CD1c-positive myeloid dendritic cell (primary cell): ENCODE measurements at regions not wholly inside any gene's neighbourhood (a gene's known extent, or its start where the extent isn't known, plus 50 kb on each side); places are given as distances from the start of the nearest gene placed in this dataset.
"Not testable (repeated sequence)": the region's sequence is repeated elsewhere in the genome, so short reads cannot be mapped to it uniquely, and the experiment has no call there.

Source experiments
- DNase-seq: peaks from one replicate; pipeline ENCODE4 v3.0.0-alpha.2; 2016; ENCODE audit errors: extremely low spot score

DNA sequence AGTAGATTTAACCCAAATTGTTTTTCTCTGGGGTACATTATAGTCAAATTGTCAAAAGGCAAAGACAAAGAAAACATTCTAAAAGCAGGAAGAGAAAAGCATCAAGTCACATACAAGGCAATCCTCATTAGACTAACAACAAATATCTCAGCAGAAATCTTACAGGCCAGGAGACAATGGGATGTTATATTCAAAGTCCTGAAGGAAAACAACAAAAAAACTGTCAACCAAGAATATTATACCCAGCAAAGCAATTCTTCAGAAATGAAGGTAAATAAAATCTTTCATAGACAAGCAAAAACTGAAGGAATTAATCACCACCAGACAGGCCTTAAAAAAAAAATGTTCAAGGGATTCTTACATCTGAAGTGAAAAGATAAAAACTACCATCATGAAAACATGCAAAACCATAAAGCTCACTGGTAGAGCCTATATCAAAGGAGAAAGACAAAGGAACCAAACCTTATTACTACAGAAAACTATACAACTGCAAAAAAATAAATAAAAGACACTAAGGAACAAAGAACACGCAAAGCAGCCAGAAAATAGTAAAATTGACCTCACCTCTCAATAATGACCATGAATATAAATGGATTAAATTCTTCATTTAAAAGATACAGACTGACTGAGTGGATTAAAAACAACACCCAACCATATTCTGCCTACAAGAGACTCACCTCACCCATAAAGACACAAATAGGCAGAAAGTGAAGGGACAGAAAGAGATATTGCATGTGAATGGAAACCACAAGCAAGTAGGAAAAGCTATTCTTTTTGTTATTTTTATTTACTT lies 113.8 kb upstream of the ZC3H11B start:
- DNase-seq: no peak

DNA sequence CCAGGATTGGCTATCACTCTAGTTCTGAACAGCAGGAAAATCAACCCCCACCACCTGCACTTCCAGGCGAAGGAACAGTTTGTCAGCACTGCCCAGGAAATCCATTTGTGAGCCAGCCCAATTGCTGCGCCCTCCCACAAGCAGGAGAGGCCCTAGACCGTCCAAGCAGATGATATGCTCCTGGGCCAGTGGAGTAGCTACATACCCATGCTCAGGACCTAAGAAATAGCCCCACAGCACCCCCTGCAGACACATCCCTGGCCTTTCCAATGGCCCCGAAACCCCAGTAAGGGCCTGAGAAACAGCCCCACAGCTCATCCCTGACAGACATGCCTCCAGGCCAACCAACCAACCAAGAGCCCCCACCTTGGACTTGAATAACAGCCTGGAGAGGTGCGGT lies 111.5 kb upstream of the ZC3H11B start:
- DNase-seq: no peak

DNA sequence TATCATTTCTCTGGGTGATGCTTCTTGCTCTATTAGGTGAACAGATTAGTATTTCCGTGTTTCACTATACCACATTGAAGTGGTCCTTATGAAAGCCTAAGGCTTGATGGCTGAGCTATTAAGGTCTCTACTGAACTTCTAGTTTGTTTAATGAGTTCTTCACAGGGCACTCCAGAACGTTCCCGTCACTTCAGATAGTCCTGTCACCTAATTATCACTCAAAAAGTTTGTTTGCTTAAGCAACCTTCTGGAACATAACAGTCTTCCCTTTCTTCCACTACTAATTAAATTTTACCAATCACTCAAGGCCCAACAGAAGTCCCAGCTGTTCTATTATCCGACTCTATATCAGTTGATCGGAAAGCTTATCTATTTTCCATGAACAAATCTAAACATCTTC lies 104.6 kb upstream of the ZC3H11B start:
- no peak for DNase-seq

DNA sequence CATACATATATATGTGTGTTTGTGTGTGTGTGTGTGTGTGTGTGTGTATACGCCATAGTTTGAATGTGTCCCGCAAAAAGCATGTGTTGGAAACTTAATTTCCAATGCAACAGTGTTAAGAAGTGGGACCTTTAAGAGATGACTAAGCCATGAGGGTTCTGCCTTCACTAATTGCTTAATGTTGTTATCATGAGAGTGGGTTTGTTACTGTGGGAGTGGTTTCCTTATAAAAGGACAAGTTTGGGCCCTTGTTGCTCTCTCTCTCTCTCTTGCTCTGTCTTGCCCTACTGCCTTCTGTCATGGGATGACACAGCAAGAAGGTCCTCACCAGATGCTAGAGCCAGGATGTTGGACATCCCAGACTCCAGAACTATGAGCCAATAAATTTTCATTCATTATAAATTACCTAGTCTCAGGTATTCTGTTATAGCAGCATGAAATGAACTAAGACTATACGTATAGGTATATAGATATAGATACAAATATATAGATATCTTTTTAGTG lies 103.8 kb upstream of the ZC3H11B start:
- DNase-seq: no peak

DNA sequence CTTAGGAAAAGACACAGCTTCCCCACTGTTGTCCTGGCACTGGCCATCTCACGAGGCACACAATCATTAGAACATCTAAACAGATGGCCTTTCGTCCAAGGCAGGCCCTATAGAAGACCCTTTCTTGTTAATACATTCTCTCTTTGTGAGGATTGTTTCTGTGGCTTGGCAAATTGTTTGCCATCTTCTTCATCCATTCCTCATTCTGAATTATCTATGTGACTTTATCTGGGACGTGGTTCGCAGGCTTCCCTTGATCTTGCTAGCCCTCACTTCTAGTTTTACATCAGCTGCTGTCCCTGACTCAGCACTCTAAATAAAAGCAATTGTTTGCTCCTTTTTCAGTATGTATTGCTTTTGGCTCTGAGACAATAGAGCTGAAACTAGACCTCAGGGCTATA lies 101.1 kb upstream of the ZC3H11B start:
- no peak for DNase-seq

DNA sequence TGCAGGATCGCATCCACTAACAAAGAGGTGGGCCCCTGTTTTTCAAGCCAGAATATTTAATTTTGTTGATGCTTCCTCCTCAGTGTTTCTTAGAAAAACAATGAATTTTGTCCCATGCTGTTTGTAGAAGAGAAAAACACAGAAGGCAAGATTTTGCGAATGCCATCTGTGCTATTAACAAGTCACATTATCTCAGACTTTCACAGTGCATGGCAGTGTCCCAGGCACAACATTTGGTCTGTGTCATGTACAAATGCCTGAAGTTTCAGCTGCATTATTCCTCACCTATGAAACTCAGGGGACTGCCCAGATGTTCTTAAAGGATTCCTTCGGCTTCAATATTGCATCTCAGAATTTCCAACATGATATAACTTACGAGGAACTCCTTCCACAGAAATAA lies 99.6 kb upstream of the ZC3H11B start:
- no peak for DNase-seq

DNA sequence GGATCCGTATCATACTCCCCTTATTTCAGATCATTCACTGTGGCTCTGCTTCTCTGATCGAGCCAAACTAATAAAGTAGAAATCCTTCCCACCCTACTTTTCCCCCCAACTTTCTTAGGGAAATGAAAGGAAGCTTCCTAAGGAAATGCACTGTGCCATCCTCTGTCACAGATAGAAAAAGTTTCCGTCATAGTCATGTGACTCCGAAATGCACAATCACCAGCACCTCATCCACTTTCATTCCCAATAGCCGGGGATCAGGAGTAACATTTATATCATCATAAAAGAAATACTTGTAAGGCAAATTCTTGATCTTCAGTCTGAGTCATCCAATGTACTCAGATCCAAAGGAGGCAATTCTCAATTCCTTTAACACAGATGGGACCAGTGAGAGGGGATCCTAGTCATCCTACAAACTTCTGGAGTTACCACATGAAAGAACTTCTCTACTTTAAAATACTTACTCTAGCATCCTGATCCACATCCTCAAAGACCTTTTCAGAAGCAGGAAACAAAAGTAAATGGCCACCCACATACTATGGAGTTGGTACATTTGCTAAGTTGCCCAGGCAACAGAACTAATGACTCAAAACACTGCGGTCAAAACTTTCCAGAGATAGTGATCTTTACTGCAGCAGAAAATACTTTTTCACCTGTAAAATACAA lies 97.8 kb upstream of the ZC3H11B start:
- DNase-seq: no peak

DNA sequence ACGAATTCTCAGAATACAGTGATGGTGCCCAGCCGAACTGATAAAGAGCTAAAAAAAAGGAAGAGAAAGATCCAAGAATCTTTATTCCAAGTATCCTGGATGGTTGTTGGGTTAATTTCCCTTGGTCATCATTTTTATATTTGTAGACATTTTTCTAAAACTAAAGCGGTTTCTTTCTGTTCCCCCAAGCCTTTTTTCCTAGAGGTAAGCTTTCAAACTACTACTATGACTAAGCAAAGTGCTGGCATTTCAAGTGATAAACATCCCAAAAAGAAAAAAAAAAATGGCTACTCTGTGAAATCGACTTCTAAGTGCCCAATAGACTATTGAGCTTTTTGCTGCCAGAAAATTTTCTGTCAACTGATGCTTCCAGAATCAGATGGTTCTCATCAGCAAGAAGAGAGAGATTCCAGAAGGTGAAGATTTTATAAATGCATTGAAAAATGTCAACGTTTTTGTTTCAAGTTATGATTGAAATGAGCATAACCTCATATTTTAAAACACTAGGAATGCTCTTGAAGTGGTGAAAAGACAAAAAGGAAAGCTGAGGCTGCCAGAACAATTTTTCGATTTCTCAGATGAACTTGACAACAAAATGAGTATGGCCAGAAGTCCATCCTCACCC lies 96.1 kb upstream of the ZC3H11B start:
- DNase-seq: no peak

DNA sequence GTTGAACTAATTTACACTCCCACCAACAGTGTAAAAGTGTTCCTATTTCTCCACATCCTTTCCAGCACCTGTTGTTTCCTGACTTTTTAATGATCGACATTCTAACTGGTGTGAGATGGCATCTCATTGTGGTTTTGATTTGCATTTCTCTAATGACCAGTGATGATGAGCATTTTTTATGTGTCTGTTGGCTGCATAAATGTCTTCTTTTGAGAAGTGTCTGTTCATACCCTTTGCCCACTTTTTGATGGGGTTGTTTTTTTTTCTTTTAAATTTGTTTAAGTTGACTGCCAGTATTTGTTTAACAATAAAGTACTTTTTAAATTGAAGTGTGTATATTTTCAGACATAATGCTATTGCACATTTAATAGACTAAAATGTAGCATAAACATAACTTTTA lies 95.0 kb upstream of the ZC3H11B start:
- not testable (repeated sequence) for DNase-seq

DNA sequence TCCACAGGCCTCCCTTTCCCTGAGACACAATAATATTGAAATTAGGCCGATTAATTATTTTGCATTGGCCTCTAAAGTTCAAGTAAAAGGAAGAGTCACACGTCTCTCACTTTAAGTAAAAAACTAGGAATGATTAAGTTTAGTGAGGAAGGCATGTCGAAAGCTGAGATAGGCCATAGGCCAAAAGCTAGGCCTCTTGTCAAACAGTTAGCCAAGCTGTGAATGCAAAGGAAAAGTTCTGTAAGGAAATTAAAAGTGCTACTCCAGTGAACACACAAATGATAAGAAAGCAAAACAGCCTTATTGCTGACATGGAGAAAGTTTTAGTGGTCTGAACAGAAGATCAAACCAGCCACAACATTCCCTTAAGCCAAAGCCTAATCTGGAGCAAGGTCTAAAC lies 91.4 kb upstream of the ZC3H11B start:
- DNase-seq: not testable (repeated sequence)

DNA sequence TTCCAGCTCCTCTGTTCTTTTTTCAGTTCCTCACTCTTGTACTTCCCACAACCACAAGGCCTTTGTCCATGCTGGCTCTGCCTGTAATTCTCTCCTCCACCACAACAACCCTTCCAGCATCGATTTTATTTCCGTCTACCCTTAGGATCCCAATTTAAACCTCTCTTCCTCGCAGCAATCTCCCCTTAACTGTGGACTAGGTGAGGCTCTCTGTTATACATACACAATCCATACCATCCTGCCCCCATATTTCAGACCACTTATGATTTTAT lies 90.4 kb upstream of the ZC3H11B start:
- no peak for DNase-seq

DNA sequence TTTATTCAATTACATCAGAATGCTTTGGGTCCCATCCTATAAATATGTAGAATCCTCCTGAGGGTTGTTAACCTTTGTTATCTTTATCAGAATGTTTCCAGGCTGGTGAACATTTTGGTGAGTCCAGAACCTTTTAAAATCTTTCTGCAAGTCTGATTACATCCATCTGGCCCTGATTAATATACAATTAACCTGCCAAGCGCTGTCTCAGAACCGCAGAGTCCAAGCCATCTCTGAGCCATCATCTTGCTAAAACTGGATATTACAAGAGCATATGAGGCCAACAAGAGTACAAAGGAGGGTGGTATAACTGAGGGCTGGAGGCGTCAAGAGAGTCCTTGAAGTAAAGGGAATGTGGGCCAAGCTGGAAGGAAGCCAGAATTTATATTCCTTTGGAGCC lies 88.6 kb upstream of the ZC3H11B start:
- no peak for DNase-seq

DNA sequence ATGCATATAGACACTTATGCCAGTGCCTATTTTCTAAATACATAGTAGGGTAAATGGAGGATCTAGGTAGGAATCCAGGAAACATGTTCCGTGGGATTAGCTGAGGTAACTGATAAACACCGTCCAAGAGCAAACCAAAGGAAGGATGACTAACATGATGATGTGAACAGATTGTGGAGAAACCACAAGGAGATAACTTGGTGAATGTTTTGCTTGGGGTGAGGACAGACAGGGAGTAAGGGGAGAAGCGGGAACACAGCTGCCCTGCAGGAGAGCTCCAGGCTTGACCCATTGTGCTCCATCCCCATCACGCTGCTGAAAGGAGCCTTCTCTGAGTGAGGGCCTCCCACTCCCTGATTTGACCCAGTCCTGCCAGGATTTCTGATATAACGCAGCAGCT lies 87.0 kb upstream of the ZC3H11B start:
- no peak for DNase-seq

DNA sequence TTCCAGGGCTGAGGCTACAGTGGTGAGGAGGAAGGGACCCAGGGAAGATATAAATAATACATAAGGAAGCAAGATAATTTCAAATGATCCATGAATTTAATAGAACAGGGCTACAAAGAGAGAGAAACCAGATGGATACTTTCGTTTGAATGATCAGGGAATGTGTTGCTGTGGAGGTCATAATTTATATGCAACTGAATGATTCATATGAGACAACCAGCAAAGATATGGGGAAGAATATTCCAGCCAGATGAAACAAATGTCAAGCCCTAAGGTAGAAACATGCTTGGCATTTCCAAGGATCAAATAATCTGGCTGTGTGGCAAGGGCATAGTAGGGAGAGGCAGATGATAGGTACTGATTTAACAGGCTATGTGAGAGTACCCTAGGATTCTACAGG lies 84.8 kb upstream of the ZC3H11B start:
- DNase-seq: no peak

DNA sequence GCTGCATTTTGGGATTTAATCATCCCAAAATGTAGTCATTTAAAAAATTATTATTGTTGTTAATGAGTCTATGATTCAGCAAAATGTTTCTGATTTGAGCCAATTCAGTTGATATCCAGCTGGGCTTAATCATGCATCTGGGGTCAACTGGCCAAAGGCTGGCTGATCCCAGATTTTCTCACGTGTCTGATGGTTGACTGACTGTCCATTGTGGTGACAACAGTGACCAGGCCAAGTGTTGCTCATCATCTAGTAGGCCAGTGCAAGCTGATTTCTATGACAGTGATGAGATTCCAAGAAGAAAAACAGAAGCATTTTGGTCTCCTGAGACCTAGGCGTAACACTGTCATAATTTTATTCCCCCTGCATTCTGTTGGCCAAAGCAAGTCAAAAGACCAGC lies 80.1 kb upstream of the ZC3H11B start:
- DNase-seq: no peak

DNA sequence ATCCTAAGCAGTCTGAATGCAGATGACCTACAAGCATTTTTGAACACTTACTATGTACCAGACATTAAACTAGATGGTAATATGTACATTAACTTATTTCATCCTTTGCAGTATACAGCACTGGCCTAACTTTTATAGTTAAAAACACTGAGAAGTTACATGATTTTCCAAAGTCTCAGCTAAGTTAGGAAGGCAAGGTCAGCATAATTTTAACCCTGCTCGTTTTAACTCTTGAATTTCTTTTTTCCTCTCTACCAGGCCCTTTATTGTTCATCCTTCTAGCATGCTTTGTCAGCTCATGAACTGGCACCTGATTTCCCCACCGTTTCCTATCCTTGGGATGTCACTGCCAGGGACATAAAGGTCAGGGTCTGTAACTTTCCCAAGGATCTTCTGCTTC lies 76.9 kb upstream of the ZC3H11B start:
- DNase-seq: no peak

DNA sequence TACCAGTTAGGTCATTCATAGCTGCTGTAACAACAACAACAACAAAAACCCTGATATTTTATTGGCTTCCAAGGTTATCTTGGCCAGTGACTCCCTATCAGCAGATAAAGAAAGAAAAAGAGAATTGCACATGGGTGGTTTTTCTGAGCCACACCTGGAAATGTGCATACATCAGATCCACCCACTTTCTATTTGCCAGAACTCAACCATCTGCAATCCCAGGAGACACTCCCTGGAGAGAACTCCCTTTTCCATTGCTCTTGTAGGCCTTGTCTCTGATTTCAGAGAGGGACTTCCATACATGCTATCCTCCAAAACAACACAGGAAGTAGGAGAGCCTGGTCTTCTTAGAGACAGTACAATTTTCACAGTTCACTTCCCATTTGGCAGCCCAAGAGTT lies 74.9 kb upstream of the ZC3H11B start:
- DNase-seq: no peak

DNA sequence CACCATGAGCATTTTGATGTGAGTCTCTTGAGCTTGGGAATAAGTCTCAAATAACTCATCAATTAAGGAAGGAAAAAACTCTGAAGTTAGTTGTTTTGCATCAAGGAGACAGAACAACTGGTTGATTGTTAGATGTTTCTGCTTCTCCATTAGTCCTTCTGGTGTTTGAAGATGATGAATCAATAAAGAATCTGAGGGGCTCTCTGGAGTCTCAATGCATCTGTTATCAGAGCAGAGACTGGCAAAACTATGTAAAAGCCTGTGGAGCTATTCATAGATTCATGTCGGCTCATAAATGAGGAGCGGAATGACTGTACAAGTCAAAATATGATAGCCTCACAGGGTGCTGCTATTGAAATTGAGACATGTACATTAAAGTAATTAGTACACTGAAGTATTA lies 73.3 kb upstream of the ZC3H11B start:
- no peak for DNase-seq

DNA sequence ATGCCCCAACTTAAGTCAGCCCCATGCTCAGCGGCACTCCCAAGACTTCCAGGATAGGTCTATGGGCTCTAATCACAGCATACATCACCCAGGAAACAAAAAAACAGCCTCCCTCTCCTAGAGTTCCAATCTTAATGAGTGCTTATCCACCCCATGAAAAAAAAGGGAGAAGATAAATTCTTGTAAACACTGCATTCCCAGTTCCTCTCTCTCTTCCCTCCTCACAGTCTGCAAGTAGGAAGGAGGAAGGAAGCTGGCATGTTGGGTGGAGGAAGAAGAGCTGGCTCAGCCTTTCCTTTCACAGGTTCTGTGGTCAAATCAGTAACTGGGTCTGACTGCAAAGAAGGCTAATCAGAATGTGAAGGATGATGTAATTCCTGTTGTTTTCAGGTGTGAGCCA lies 69.9 kb upstream of the ZC3H11B start:
- DNase-seq: no peak

DNA sequence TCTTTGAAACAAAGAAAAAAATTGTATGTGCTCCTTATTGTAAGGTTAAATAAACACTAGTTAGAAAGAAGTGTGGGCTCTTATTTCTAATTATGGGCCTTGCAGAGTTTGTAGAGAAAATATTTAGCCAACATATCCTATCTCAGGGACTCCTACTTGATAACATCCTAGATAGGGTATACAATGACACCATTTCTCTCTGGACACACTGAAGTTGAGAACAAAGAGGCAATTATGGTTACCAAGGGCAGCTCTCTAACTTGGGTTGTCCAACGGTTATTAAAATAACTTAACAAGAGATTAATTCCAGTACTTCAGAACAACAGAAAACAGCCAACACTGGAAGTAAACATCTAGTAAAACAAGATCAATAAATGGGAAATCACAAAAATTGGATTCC lies 69.0 kb upstream of the ZC3H11B start:
- DNase-seq: no peak

DNA sequence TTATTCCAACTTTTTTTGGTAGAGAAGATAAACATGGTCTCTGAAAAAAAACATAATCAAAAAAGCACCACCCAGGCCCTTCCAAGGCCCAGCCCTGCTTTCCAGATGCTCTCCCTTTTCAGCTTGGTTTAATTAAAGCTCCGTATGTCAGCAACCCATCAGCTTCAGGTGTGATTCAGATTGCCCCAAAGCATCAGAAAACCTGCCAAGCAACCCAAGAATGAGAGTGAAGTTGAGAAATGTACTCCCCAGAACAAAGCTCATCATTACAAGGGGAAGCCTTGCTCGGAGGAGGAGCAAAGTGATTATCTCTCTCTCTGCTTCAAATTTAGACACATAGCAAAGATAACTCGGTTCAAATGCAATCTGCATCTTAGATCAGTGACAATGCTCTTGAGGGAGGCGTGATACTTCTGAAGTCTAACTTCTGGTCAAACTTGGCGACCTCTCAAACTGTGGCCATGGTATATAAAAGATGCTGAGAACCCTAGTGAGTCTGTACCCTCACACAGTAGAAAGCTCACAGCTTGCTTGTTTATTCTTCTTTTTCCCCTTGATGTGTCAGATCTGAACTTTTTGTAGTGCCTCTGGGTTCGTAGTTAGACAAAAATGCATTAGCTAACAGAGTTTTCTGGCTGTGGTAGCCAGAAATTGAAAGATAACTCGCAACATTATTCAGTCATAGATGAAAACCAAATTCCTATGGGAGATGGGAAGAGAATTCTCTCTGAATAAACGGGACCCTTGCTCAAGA lies 63.3 kb upstream of the ZC3H11B start:
- DNase-seq: no peak

DNA sequence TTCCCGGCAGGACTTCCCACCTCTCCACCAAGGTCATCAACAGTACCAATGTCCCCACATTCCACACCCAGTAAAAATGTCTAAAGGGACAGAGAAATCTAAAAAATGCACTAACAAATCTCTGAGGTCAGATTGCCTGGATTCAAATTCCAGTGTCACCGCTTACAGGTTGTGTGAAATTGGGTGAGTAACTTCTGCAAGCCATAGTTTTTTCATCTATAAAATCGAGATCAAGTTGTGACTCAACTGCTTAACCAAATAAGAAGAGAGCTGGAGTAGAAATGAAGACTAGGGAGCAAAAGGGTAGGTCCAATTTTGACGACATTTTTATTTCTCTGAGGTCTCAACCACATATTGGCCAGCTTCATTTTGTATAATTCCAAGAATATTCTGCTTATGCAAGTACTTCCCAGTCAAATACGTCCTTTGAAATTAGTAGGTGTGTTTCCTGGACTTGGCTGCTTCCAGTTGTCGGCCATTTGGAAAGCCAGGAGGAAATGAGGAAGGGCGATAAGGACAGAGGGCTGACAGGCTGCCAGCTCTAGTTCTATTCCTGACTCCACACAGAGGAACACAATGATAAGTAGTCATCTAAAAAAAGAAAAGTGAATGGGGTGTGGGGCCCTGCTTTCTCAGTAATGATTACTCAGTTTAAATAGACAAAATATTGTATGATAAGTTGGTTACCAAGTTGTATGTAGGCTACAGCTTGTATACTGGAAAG lies 57.7 kb upstream of the ZC3H11B start:
- DNase-seq: no peak
